Activated CD4-positive, alpha-beta T cell treated with anti-CD3 and anti-CD28 coated beads, Interleukin-10, Interleukin-2, amounts not matched to agents 100 ng/mL and 50 ng/mL, durations not matched to agents 16 hours and 8 hours (primary cell): ENCODE measurements at regions not wholly inside any gene's neighbourhood (a gene's known extent, or its start where the extent isn't known, plus 50 kb on each side); places are given as distances from the start of the nearest gene placed in this dataset.

Experiments used
- DNase-seq: peaks from one replicate; pipeline ENCODE4 v3.0.0-alpha.2; 2020

GRCh38 chr17:54841656-54842055, 59.0 kb upstream of the TOM1L1 start:
- no peak for DNase-seq

GRCh38 chr17:54844233-54844632, 56.4 kb upstream of the TOM1L1 start:
- DNase-seq: no peak

GRCh38 chr17:54848368-54848987, 52.2 kb upstream of the TOM1L1 start:
- DNase-seq: no peak

GRCh38 chr17:54849660-54850059, 51.0 kb upstream of the TOM1L1 start:
- no peak for DNase-seq
